PC-9 (cell line): ENCODE measurements at regions not wholly inside any gene's neighbourhood (a gene's known extent, or its start where the extent isn't known, plus 50 kb on each side); places are given as distances from the start of the nearest gene placed in this dataset.

Experiments
- EZH2 ChIP-seq: fragments of 200-600 bp; sonication (generic); IDR thresholded peaks from 2 replicates; pipeline ENCODE4 v1.8.0; 2017; ENCODE audit warnings: antibody characterized with exemption, low read depth
- TF ChIP-seq, protein P1 (sequence below): fragments of 200-600 bp; sonication (generic); conservative IDR thresholded peaks from 2 replicates; pipeline ENCODE4 v1.6.1; 2017; ENCODE audit warnings: mixed run types, antibody characterized with exemption, mild to moderate bottlenecking, moderate library complexity

DNA sequence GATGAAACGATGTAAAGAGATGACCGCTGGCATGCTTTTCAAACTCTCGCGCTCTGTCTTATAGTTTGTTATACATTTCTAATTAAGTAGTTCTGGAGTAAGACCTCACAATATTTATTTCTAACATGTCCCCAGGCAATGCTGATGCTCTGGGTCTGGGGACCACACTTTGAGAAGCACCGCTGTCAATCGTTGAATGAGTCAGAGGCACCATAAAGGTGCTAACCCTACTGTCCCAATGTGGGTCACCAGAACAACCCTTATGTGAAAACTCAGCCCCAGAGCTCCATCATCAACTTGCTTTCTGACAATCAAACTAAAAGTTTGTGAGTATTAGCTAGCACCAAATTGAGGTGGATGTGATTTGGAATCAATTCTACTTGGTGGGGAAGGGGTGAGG, 284.1 kb upstream of the PRKCQ start:
- TF ChIP-seq EZH2 = no peak
- TF ChIP-seq, protein P1, sequence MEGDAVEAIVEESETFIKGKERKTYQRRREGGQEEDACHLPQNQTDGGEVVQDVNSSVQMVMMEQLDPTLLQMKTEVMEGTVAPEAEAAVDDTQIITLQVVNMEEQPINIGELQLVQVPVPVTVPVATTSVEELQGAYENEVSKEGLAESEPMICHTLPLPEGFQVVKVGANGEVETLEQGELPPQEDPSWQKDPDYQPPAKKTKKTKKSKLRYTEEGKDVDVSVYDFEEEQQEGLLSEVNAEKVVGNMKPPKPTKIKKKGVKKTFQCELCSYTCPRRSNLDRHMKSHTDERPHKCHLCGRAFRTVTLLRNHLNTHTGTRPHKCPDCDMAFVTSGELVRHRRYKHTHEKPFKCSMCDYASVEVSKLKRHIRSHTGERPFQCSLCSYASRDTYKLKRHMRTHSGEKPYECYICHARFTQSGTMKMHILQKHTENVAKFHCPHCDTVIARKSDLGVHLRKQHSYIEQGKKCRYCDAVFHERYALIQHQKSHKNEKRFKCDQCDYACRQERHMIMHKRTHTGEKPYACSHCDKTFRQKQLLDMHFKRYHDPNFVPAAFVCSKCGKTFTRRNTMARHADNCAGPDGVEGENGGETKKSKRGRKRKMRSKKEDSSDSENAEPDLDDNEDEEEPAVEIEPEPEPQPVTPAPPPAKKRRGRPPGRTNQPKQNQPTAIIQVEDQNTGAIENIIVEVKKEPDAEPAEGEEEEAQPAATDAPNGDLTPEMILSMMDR = no peak
